Ascending aorta (tissue), 2 donors: ENCODE measurements at regions not wholly inside any gene's neighbourhood (a gene's known extent, or its start where the extent isn't known, plus 50 kb on each side); places are given as distances from the start of the nearest gene placed in this dataset.

Source experiments
- DNase-seq, 2 donors: peaks; one replicate each; pipeline ENCODE4 v3.0.0-alpha.2; 2019; ENCODE audit warnings: low spot score in 2 of 2
- H3K27ac ChIP-seq, 2 donors: fragments of 200-600 bp; sonication (generic); one replicate each; pipeline ENCODE4 v1.5.1; 2016 to 2017; ENCODE audit warnings: mild to moderate bottlenecking in 1 of 2
- H3K27me3 ChIP-seq: fragments of 200-600 bp; sonication (generic); one replicate; pipeline ENCODE4 v1.5.1; 2017
- H3K36me3 ChIP-seq, 2 donors: fragments of 200-600 bp; sonication (generic); one replicate each; pipeline ENCODE4 v1.5.1; 2016
- H3K4me1 ChIP-seq, 2 donors: fragments of 200-600 bp; sonication (generic); one replicate each; pipeline ENCODE4 v1.5.1; 2016 to 2017; ENCODE audit warnings: mild to moderate bottlenecking in 1 of 2
- H3K4me3 ChIP-seq, 2 donors: fragments of 200-600 bp; sonication (generic); one replicate each; pipeline ENCODE4 v1.5.1; 2016 to 2017; ENCODE audit warnings: mild to moderate bottlenecking in 1 of 2
- H3K9me3 ChIP-seq, 2 donors: fragments of 200-600 bp; sonication (generic); one replicate each; pipeline ENCODE4 v1.5.1; 2016
- intact Hi-C: fragments of 100-400 bp; cut with DNase I; formaldehyde crosslinking; loops from one replicate; pipeline ENCODE4 v1.15.1; 2023
- TF ChIP-seq, protein P1 (sequence below), 3 experiments: fragments of 200-600 bp in 2 of 3; fragments of 450-650 bp in 1 of 3; sonication (generic) in 2 of 3; IDR thresholded peaks; one replicate each; pipeline ENCODE4 v1.5.1; 2016 to 2019; ENCODE audit warnings: antibody characterized with exemption in 3 of 3, mild to moderate bottlenecking in 1 of 3, moderate library complexity in 1 of 3

DNA sequence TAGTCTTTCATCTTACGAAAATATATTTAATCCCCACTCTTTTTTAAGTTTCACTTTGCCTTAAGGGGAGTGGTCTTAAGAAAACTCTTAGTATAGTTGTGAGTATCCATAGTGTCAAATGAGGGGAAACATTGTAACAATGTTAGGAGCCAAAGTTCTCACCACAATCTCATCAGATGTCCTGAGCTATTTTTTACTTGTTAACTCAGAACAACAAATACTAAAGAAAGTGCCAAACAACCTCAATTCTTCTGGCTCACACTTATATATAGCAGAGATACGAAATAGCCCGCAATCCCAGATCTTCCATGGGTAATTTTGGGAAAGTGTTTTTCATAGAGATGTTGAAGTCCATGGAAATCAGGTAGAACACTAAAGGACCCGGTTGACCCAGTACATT, 194.0 kb upstream of the DMRT1 start:
- intact Hi-C loops = no loop called here
- Histone ChIP-seq H3K9me3 (no peaks in the 10 kb centered on the region), H3K36me3 (no peaks in the 10 kb centered on the region), H3K27me3 (no peaks in the 10 kb centered on the region), H3K4me1 (peaks cover 0 to 40% of the 10 kb centered on the region in 2 donors), H3K4me3 (no peak overlapping the region), H3K27ac (peak overlapping the region in 1 of 2 donors; percentile 35)
- no peak for DNase-seq
- TF ChIP-seq, protein P1, sequence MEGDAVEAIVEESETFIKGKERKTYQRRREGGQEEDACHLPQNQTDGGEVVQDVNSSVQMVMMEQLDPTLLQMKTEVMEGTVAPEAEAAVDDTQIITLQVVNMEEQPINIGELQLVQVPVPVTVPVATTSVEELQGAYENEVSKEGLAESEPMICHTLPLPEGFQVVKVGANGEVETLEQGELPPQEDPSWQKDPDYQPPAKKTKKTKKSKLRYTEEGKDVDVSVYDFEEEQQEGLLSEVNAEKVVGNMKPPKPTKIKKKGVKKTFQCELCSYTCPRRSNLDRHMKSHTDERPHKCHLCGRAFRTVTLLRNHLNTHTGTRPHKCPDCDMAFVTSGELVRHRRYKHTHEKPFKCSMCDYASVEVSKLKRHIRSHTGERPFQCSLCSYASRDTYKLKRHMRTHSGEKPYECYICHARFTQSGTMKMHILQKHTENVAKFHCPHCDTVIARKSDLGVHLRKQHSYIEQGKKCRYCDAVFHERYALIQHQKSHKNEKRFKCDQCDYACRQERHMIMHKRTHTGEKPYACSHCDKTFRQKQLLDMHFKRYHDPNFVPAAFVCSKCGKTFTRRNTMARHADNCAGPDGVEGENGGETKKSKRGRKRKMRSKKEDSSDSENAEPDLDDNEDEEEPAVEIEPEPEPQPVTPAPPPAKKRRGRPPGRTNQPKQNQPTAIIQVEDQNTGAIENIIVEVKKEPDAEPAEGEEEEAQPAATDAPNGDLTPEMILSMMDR (IDR thresholded peaks at IDR 0.05) = no peak

DNA sequence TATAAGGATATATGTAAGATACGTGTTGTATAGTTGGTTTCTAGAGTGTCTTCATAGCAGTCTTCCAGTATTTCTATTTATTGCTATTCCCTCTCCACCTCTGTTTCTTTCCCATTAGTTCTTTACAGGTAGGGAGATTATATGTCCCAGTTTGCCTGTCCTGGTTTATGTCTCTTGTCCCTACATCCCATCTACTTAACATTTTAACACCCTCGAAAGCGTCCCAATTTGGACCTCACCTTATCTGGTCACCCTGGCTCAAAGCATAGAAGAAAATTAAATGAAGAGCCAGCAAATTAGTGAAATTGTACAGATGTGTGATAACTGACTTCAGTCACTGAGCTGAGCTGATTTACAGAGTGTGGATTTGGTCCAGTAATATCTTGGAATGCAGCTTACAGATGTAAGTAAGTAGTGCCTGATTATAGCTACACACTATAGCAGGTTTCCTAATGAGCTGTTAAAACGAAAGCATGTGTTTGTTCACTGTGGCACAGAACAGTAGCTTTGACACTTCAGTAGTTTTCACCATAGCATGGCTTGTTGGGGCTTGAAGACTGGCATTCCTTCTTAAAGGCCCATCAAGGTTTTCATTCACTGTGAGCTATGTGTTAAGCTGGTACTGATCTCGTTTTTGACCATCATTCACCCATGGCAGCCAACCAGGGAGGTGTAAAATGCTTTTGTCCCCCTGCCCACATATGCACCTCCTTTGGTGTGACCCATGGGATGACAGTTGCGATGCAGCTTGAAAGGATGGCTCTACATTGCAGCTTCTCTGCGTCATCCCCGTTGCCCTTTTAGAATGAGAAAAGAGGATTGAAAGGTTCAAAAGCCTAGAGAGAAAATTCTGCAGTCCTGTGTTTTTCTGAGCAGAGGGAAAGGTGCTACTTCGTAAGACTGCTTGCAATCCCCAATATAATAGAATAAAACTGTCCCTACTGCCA, 192.1 kb upstream of the DMRT1 start:
- no peaks in the 10 kb centered on the region for H3K9me3 ChIP-seq
- TF ChIP-seq, protein P1 (IDR thresholded peaks at IDR 0.05) = no peak
- H3K4me1 ChIP-seq = peaks cover 0 to 40% of the 10 kb centered on the region in 2 donors
- DNase-seq = no peak
- H3K36me3 ChIP-seq = no peaks in the 10 kb centered on the region
- peak overlapping the region; percentile 19 to 70 for H3K27ac ChIP-seq
- peak overlapping the region; percentile 17 to 44 for H3K4me3 ChIP-seq
- intact Hi-C loops = no loop called here
- H3K27me3 ChIP-seq = no peaks in the 10 kb centered on the region

DNA sequence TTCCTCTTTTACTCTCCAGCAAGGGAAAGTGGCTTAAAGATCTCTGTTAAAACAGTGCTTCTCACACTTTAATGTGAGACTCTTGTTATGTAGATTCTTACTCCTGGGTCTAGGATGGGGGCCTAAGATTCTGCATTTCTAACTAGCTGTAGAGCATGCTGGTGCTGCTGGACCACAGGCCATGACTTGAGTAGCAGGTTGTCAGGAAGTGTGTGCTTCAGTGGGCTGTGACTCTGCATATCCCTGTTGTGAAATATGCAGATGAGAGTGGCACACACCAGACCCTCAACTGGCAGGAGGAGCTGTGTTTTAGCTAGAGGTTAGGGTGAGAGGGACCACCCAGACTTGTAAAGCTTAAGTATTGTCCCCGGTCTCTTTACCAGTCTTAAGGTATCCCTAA, 191.1 kb upstream of the DMRT1 start:
- Histone ChIP-seq H3K27ac (peak overlapping the region; percentile 70), H3K4me3 (peak overlapping the region; percentile 17 to 44), H3K9me3 (no peaks in the 10 kb centered on the region), H3K36me3 (no peaks in the 10 kb centered on the region), H3K27me3 (no peaks in the 10 kb centered on the region), H3K4me1 (peaks cover 1 to 41% of the 10 kb centered on the region in 2 donors)
- DNase-seq = peak in 1 of 2 donors; percentile 72
- TF ChIP-seq, protein P1 (IDR thresholded peaks at IDR 0.05) = no peak
- intact Hi-C loops = no loop called here

DNA sequence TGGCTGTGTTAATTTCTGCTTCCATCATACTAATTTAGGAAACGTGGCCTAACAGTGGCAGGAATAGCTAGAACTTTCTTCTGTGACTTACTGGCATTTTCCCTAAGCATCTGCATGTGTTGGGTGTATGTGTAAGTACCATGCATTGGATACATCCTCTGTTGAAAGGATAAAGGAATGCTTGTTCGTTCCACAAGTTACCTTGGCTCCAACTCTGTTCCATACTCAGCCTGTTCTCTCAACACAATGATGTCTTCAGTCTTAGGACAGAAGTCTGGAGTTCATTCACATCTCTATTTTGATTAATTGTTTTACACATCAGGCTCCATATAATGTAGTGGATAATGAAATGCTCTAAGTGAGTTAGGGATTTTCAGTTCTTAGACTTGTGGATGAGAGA, 190.1 kb upstream of the DMRT1 start:
- Histone ChIP-seq H3K9me3 (no peaks in the 10 kb centered on the region), H3K36me3 (no peaks in the 10 kb centered on the region), H3K27me3 (no peaks in the 10 kb centered on the region), H3K4me1 (peaks cover 6 to 50% of the 10 kb centered on the region in 2 donors), H3K4me3 (no peak overlapping the region), H3K27ac (peak overlapping the region; percentile 70)
- DNase-seq = no peak
- intact Hi-C loops = no loop called here
- TF ChIP-seq, protein P1 (IDR thresholded peaks at IDR 0.05) = no peak

DNA sequence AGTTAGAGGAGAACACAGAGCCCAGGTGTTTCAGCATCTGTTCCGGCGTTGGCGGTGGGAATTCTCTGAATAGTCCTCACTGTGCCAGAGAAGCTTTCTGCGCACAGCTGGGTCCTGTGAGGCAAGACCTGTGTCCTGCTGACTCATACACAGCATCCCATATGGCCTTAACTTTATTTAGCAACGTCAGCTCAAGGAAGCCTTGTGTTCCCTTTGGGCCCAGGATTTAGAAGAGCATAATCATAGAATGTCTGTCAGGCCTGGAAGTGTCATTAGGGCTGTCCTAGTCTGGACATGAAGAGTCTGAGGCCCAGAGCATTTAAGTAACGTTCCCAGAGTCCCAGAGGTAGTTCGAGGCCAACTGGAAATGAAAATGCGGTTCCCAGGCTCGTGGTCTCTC, 188.6 kb upstream of the DMRT1 start:
- H3K36me3 ChIP-seq = no peaks in the 10 kb centered on the region
- TF ChIP-seq, protein P1 (IDR thresholded peaks at IDR 0.05) = no peak
- no peak overlapping the region for H3K4me3 ChIP-seq
- peaks cover 6 to 49% of the 10 kb centered on the region in 2 donors for H3K4me1 ChIP-seq
- H3K27me3 ChIP-seq = no peaks in the 10 kb centered on the region
- H3K27ac ChIP-seq = peak overlapping the region in 1 of 2 donors; percentile 48
- DNase-seq = no peak
- no peaks in the 10 kb centered on the region for H3K9me3 ChIP-seq
- intact Hi-C loops = no loop called here
